ENCODE measurements at regions not wholly inside any gene's neighbourhood (a gene's known extent, or its start where the extent isn't known, plus 50 kb on each side); places are given as distances from the start of the nearest gene placed in this dataset.

DNA sequence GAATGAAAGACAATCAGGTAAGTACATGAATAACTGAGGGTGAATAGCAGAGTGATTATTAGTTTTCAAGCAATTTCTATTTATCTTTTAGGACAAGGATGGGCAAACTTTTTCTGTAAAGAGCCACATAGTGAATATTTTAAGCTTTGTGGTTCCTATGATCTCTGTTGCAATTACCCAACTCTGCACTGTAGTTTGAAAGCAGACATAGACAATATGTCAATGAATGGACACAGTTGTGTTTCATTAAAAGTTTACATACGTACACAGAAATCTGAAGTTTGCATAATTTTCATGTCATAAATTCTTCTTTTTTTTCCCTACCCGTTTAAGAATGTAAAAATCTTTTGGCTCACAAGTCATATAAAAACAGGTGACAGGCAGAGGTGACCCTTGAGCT lies 71.4 kb downstream of the ZNF281 start:
- Histone ChIP-seq H2BK5ac (ENCODE audit: low read depth, low read length) (no peak overlapping the region), H3K9me3 (ENCODE audit: insufficient read depth in 2 of 2, low read depth in 1 of 2, low read length in 1 of 2) (no peaks in the 10 kb centered on the region), H3K23me2 (ENCODE audit: low read depth, low read length) (no peaks in the 10 kb centered on the region), H2BK20ac (ENCODE audit: low read length) (no peak overlapping the region), H3K4me1 (replicated peaks in 1 of 4; ENCODE audit: control insufficient read depth in 3 of 4, insufficient read depth in 4 of 4, low read length in 3 of 4) (peaks cover 0 to 10% (median 6%) of the 10 kb centered on the region in 4 experiments; a peak in 2 of 7 replicates), H4K91ac (replicated peaks; ENCODE audit: insufficient read length, low read length) (no peak overlapping the region), H3K14ac (ENCODE audit: insufficient read length) (no peak overlapping the region), H2BK15ac (ENCODE audit: low read length) (no peak overlapping the region), H2BK12ac (ENCODE audit: low read depth, low read length) (no peak overlapping the region), H3K4ac (replicated peaks; ENCODE audit: insufficient read length, low read depth, low read length) (no peak overlapping the region), H3K23ac (ENCODE audit: insufficient read length) (no peak overlapping the region), H3K27ac (ENCODE audit: low read depth, low read length) (no peak overlapping the region), H3K79me1 (ENCODE audit: low read depth, low read length) (no peaks in the 10 kb centered on the region), H3K36me3 (ENCODE audit: control insufficient read depth in 2 of 4, insufficient read depth in 4 of 4, low read length in 3 of 4) (no peaks in the 10 kb centered on the region), H3K9ac (replicated peaks in 1 of 4; ENCODE audit: extremely low read depth in 1 of 4, low read depth in 3 of 4, low read length in 3 of 4) (no peak overlapping the region), H3K4me2 (ENCODE audit: insufficient read depth in 1 of 2, low read depth in 2 of 2, low read length in 2 of 2) (no peak overlapping the region), H3K4me3 (ENCODE audit: extremely low read depth in 1 of 4, insufficient read depth in 2 of 4, low read depth in 3 of 4, low read length in 4 of 4) (no peak overlapping the region), H4K20me1 (replicated peaks in 1 of 2; ENCODE audit: control insufficient read depth in 1 of 2, insufficient read depth in 2 of 2, low read length in 2 of 2) (no peaks in the 10 kb centered on the region), H4K5ac (ENCODE audit: insufficient read length, low read depth, low read length) (no peak overlapping the region), H3K79me2 (ENCODE audit: control insufficient read depth in 1 of 2, insufficient read depth in 2 of 2, low read length in 2 of 2) (no peaks in the 10 kb centered on the region), H4K8ac (ENCODE audit: extremely low read depth, insufficient read depth, low read length) (no peak overlapping the region), H3K27me3 (replicated peaks in 1 of 4; ENCODE audit: control insufficient read depth in 3 of 4, extremely low read depth in 1 of 4, insufficient read depth in 3 of 4, low read length in 3 of 4) (no peaks in the 10 kb centered on the region), H2AK5ac (ENCODE audit: low read depth, low read length) (no peak overlapping the region), H3K56ac (replicated peaks; ENCODE audit: insufficient read length, low read depth, low read length) (no peak overlapping the region), H2BK120ac (replicated peaks; ENCODE audit: low read depth, low read length) (no peak overlapping the region), H2AFZ (ENCODE audit: low read length) (no peak overlapping the region), H3K18ac (ENCODE audit: extremely low read depth, low read length) (no peak overlapping the region)
- ChIA-PET CTCF (ENCODE audit: partially characterized antibody) (interaction anchor here (0.6 to 1.9 kb wide), 6 partner anchors 9 to 1447 kb away, joined by 3 to 5 read pairs (median 4); no protein-coding TSS in a partner anchor), POLR2A (ENCODE audit: partially characterized antibody) (interaction anchor here (0.9 to 1.2 kb wide), 5 partner anchors 17 to 73 kb away, joined by 3 to 7 read pairs (median 5); partner anchors contain the start of gene ZNF281)
- no peak for FAIRE-seq
- TF ChIP-seq POU5F1 (IDR thresholded peaks at IDR 0.05; ENCODE audit: low read depth, low read length), result no peak
- no peak for TF ChIP-seq BCL11A (IDR thresholded peaks at IDR 0.05; ENCODE audit: low read depth in 2 of 2, low read length in 2 of 2)
- no peak for TF ChIP-seq EZH2 (IDR thresholded peaks at IDR 0.05; ENCODE audit: low read depth, low read length, severe bottlenecking)
- DNase-seq (ENCODE audit: low read depth in 1 of 2, low spot score in 2 of 2), result no peak
- WGBS, 2 experiments (ENCODE audit: extremely low coverage in 1 of 2, insufficient coverage in 1 of 2, insufficient read length in 1 of 2, insufficient replicate concordance in 2 of 2, low coverage in 1 of 2, low lambda C conversion rate in 2 of 2, missing lambda C conversion rate in 1 of 2), result 89% methylated on average over 2 of the region's 2 CpGs; no CpG with 5 or more reads in 1 of the 2 experiments

All from H1 (cell line).